IMR-90 (cell line): ENCODE measurements at regions not wholly inside any gene's neighbourhood (a gene's known extent, or its start where the extent isn't known, plus 50 kb on each side); places are given as distances from the start of the nearest gene placed in this dataset.

Experiments used
- ATAC-seq: fragments of 200-7000 bp; cut with Tn5 transposase; 2 replicates; pipeline ENCODE4 v1.9.1; 2020; ENCODE audit warnings: low read depth, mild to moderate bottlenecking, moderate library complexity
- BruUV-seq: library from RNA; stranded (reverse); fragments of 400-500 nt; replicated peaks from 2 replicates; lab custom pipeline; 2021; lab: Mats Ljungman, UMichigan
- CTCF ChIA-PET: fragments of 300-600 bp; formaldehyde crosslinking; extraction: SDS; loops from one replicate; lab custom pipeline; 2021; ENCODE audit warnings: antibody characterized with exemption; lab: Yijun Ruan, JAX
- POLR2A ChIA-PET: fragments of 300-600 bp; sonication (Branson Sonifier 250); formaldehyde crosslinking; loops from one replicate; lab custom pipeline; 2022; ENCODE audit warnings: antibody characterized with exemption; ENCODE audit not compliant: unreplicated experiment; lab: Charles Lee
- DNase-seq: peaks from one replicate; pipeline ENCODE4 v3.0.0; 2013
- H2AFZ ChIP-seq: replicated peaks from 2 replicates; pipeline ENCODE3; 2013; ENCODE audit warnings: low read length, mild to moderate bottlenecking; ENCODE audit not compliant: poor library complexity
- H2AK5ac ChIP-seq: 2 replicates; pipeline ENCODE4 v1.6.1; 2013; ENCODE audit warnings: low read depth, low read length, inconsistent platforms
- H2AK9ac ChIP-seq: replicated peaks from 2 replicates; pipeline ENCODE3; 2013; ENCODE audit warnings: mild to moderate bottlenecking, low read depth, low read length, moderate library complexity; ENCODE audit not compliant: poor library complexity
- H2BK120ac ChIP-seq: 2 replicates; pipeline ENCODE4 v1.6.1; 2013; ENCODE audit warnings: low read depth, low read length, inconsistent platforms
- H2BK15ac ChIP-seq: 3 replicates; pipeline ENCODE4 v1.6.1; 2013; ENCODE audit warnings: low read depth, low read length, inconsistent platforms
- H2BK20ac ChIP-seq: 2 replicates; pipeline ENCODE4 v1.6.1; 2013; ENCODE audit warnings: low read depth, mild to moderate bottlenecking, inconsistent platforms, low read length, moderate library complexity
- H2BK5ac ChIP-seq: 2 replicates; pipeline ENCODE4 v1.6.1; 2013; ENCODE audit warnings: mild to moderate bottlenecking, low read depth, low read length, inconsistent platforms; ENCODE audit not compliant: poor library complexity, severe bottlenecking
- H3K14ac ChIP-seq: replicated peaks from 2 replicates; pipeline ENCODE4 v1.6.1; 2013; ENCODE audit warnings: low read depth, low read length, inconsistent platforms
- H3K18ac ChIP-seq: 2 replicates; pipeline ENCODE4 v1.6.1; 2013; ENCODE audit warnings: low read depth, low read length, control low read depth
- H3K23ac ChIP-seq: 2 replicates; pipeline ENCODE4 v1.6.1; 2013; ENCODE audit warnings: low read depth, low read length, inconsistent platforms
- H3K27ac ChIP-seq: 2 replicates; pipeline ENCODE4 v1.5.1; 2013; ENCODE audit warnings: mild to moderate bottlenecking, control low read depth, low read length; ENCODE audit not compliant: insufficient read depth
- H3K27me3 ChIP-seq: 2 replicates; pipeline ENCODE4 v1.6.1; 2013; ENCODE audit warnings: low read length; ENCODE audit not compliant: control insufficient read depth, insufficient read depth
- H3K36me3 ChIP-seq: 2 replicates; pipeline ENCODE4 v1.6.1; 2013; ENCODE audit warnings: low read length, mixed read lengths; ENCODE audit not compliant: control insufficient read depth, insufficient read depth
- H3K4ac ChIP-seq: 2 replicates; pipeline ENCODE4 v1.6.1; 2013; ENCODE audit warnings: low read depth, low read length, inconsistent platforms
- H3K4me1 ChIP-seq: 2 replicates; pipeline ENCODE4 v1.6.1; 2013; ENCODE audit warnings: low read length, mixed read lengths; ENCODE audit not compliant: control insufficient read depth, insufficient read depth
- H3K4me2 ChIP-seq: 2 replicates; pipeline ENCODE4 v1.6.1; 2013; ENCODE audit warnings: low read depth, mild to moderate bottlenecking, control low read depth, low read length, moderate library complexity
- H3K4me3 ChIP-seq: 2 replicates; pipeline ENCODE4 v1.5.1; 2013; ENCODE audit warnings: low read depth, mild to moderate bottlenecking, control low read depth, low read length, moderate library complexity; ENCODE audit not compliant: insufficient read depth
- H3K56ac ChIP-seq: 2 replicates; pipeline ENCODE4 v1.6.1; 2013; ENCODE audit warnings: low read length, inconsistent platforms; ENCODE audit not compliant: insufficient read depth; ENCODE audit errors: extremely low read depth
- H3K79me1 ChIP-seq, 2 experiments: 2 replicates each; pipeline ENCODE4 v1.6.1; 2013; ENCODE audit warnings: low read length in 2 of 2, inconsistent platforms in 1 of 2, low read depth in 1 of 2
- H3K9ac ChIP-seq: 2 replicates; pipeline ENCODE4 v1.6.1; 2013; ENCODE audit warnings: low read depth, low read length, control low read depth
- H3K9me1 ChIP-seq: 2 replicates; pipeline ENCODE4 v1.6.1; 2013; ENCODE audit warnings: low read length, inconsistent platforms; ENCODE audit not compliant: insufficient read depth
- H3K9me3 ChIP-seq: 2 replicates; pipeline ENCODE4 v1.6.1; 2013; ENCODE audit warnings: low read length; ENCODE audit not compliant: control insufficient read depth, insufficient read depth
- H4K20me1 ChIP-seq: 2 replicates; pipeline ENCODE4 v1.6.1; 2013; ENCODE audit warnings: low read length, inconsistent platforms; ENCODE audit not compliant: insufficient read depth
- H4K5ac ChIP-seq: 2 replicates; pipeline ENCODE4 v1.6.1; 2013; ENCODE audit warnings: mild to moderate bottlenecking, low read depth, low read length, control low read depth
- H4K8ac ChIP-seq, 2 experiments: 2 replicates each; pipeline ENCODE4 v1.6.1; 2013; ENCODE audit warnings: low read depth in 2 of 2, low read length in 2 of 2, control low read depth in 1 of 2, inconsistent platforms in 1 of 2
- H4K91ac ChIP-seq: 2 replicates; pipeline ENCODE4 v1.6.1; 2013; ENCODE audit warnings: low read depth, low read length, inconsistent platforms; ENCODE audit not compliant: insufficient read depth
- BHLHE40 ChIP-seq: fragments of 150-350 bp; IDR thresholded peaks from 2 replicates; pipeline ENCODE4 v1.6.1; 2016; ENCODE audit warnings: mild to moderate bottlenecking, low read depth, low read length
- CEBPB ChIP-seq: IDR thresholded peaks from 2 replicates; pipeline ENCODE4 v1.6.1; 2012; ENCODE audit warnings: low read depth, low read length, improper control_type of control experiment
- CHD1 ChIP-seq: IDR thresholded peaks from 2 replicates; pipeline ENCODE4 v1.6.1; 2012; ENCODE audit warnings: low read depth, low read length, improper control_type of control experiment
- CTCF ChIP-seq: conservative IDR thresholded peaks from 2 replicates; pipeline ENCODE4 v1.5.1; 2012; ENCODE audit warnings: mild to moderate bottlenecking, low read depth, low read length, improper control_type of control experiment
- FOS ChIP-seq: fragments of 150-350 bp; IDR thresholded peaks from 2 replicates; pipeline ENCODE4 v1.6.1; 2016; ENCODE audit warnings: low read depth, low read length
- MAFK ChIP-seq: IDR thresholded peaks from 2 replicates; pipeline ENCODE4 v1.6.1; 2012; ENCODE audit warnings: low read depth, low read length, improper control_type of control experiment
- MXI1 ChIP-seq: IDR thresholded peaks from 2 replicates; pipeline ENCODE4 v1.6.1; 2012; ENCODE audit warnings: low read depth, mild to moderate bottlenecking, low read length, moderate library complexity, borderline replicate concordance
- NFE2L2 ChIP-seq: fragments of 150-350 bp; IDR thresholded peaks from 2 replicates; pipeline ENCODE4 v1.6.1; 2016; ENCODE audit warnings: low read depth, mild to moderate bottlenecking, low read length
- POLR2A ChIP-seq: IDR thresholded peaks from 2 replicates; pipeline ENCODE4 v1.6.1; 2012; ENCODE audit warnings: mild to moderate bottlenecking, low read depth, low read length
- RFX5 ChIP-seq: IDR thresholded peaks from 2 replicates; pipeline ENCODE4 v1.8.0; 2012; ENCODE audit warnings: low read depth, mild to moderate bottlenecking, low read length, moderate library complexity
- SMC3 ChIP-seq: fragments of 150-350 bp; IDR thresholded peaks from 2 replicates; pipeline ENCODE4 v1.6.1; 2016; ENCODE audit warnings: low read depth, mild to moderate bottlenecking, antibody characterized with exemption, low read length, moderate library complexity
- WGBS, 2 experiments: methylation state at CpG; one replicate each; pipeline versions ENCODE4 v1.1.5 to v1.1.7; 2013; ENCODE audit warnings: missing lambda C conversion rate in 2 of 2; ENCODE audit not compliant: insufficient read length in 1 of 2; ENCODE audit errors: extremely low coverage in 2 of 2; 5-methylcytosine and 5-hydroxymethylcytosine counted together
- dilution Hi-C: fragments of 300-500 bp; cut with HindIII; formaldehyde crosslinking; loops from one replicate; pipeline ENCODE4 v1.14.3; 2018; ENCODE audit warnings: low sequenced_read_pairs; ENCODE audit not compliant: unreplicated experiment
- in situ Hi-C: fragments of 300-500 bp; cut with MboI; formaldehyde crosslinking; loops from 3 replicates; pipeline ENCODE4 v1.14.3; 2019; ENCODE audit warnings: low sequenced_read_pairs, inconsistent platforms, mixed read lengths
- intact Hi-C: fragments of 100-400 bp; cut with micrococcal nuclease; formaldehyde crosslinking; loops from 2 replicates; pipeline ENCODE4 v1.10.0; 2022
- TF ChIP-seq, protein P1 (sequence below): fragments of 150-350 bp; IDR thresholded peaks from 2 replicates; pipeline ENCODE4 v1.6.1; 2016; ENCODE audit warnings: low read depth, mild to moderate bottlenecking, low read length, moderate library complexity, borderline replicate concordance

GRCh38 chr1:14522926-14523241 is 75.6 kb upstream of the KAZN start:
- H3K23ac ChIP-seq = no peak overlapping the region
- H3K9ac ChIP-seq = peak overlapping the region; percentile 38; the same call in 1 of the 2 replicates
- DNase-seq (peak; percentile 82), ATAC-seq (peak; percentile 80)
- H3K56ac ChIP-seq = no peak overlapping the region; the same call in 1 of the 2 replicates
- dilution Hi-C loops = no loop called here
- H2AK5ac ChIP-seq = no peak overlapping the region; the same call in 1 of the 2 replicates
- no TSS peak for BruUV-seq
- no peak overlapping the region; the same call in 1 of the 2 replicates for H4K91ac ChIP-seq
- H4K5ac ChIP-seq = peak overlapping the region; percentile 61; the same call in 1 of the 2 replicates
- H3K27me3 ChIP-seq = no peaks in the 10 kb centered on the region
- peak overlapping the region; percentile 56 for H2BK120ac ChIP-seq
- H3K4me1 ChIP-seq = peaks cover 22% of the 10 kb centered on the region
- no peaks in the 10 kb centered on the region for H3K79me1 ChIP-seq
- CTCF ChIA-PET = no interaction called here
- H4K8ac ChIP-seq = no peak overlapping the region
- H2BK20ac ChIP-seq = peak overlapping the region; percentile 51; the same call in 1 of the 2 replicates
- peak overlapping the region; percentile 90 for H3K18ac ChIP-seq
- WGBS, 2 experiments = no CpG with 5 or more reads among the region's 4 CpGs
- peak overlapping the region; percentile 95 for H3K27ac ChIP-seq
- no peaks in the 10 kb centered on the region for H3K36me3 ChIP-seq
- peak overlapping the region; percentile 17; the same call in 2 of the 3 replicates for H2BK15ac ChIP-seq
- no peaks in the 10 kb centered on the region for H3K9me1 ChIP-seq
- H2AFZ ChIP-seq = peak overlapping the region; percentile 34
- H3K4ac ChIP-seq = peak overlapping the region; percentile 41; the same call in 1 of the 2 replicates
- POLR2A ChIA-PET = no interaction called here
- H2BK5ac ChIP-seq = peak overlapping the region; percentile 52
- no peak overlapping the region for H2AK9ac ChIP-seq
- intact Hi-C loops = no loop called here
- no peak overlapping the region for H3K14ac ChIP-seq
- H3K4me2 ChIP-seq = peak overlapping the region; percentile 67
- H4K20me1 ChIP-seq = no peaks in the 10 kb centered on the region
- H3K4me3 ChIP-seq = no peak overlapping the region
- H3K9me3 ChIP-seq = no peaks in the 10 kb centered on the region
- TF ChIP-seq BHLHE40 (no peak), SMC3 (no peak), CHD1 (no peak), FOS (no peak), CEBPB (no peak), MXI1 (no peak), MAFK (no peak), POLR2A (no peak), CTCF (no peak), RFX5 (no peak), NFE2L2 (no peak)
- TF ChIP-seq, protein P1, sequence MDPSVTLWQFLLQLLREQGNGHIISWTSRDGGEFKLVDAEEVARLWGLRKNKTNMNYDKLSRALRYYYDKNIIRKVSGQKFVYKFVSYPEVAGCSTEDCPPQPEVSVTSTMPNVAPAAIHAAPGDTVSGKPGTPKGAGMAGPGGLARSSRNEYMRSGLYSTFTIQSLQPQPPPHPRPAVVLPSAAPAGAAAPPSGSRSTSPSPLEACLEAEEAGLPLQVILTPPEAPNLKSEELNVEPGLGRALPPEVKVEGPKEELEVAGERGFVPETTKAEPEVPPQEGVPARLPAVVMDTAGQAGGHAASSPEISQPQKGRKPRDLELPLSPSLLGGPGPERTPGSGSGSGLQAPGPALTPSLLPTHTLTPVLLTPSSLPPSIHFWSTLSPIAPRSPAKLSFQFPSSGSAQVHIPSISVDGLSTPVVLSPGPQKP = no peak
- in situ Hi-C loops = no loop called here
